GM18951 (cell line): ENCODE measurements at regions not wholly inside any gene's neighbourhood (a gene's known extent, or its start where the extent isn't known, plus 50 kb on each side); places are given as distances from the start of the nearest gene placed in this dataset.

ENCODE experiments used
- POLR2A ChIP-seq: IDR thresholded peaks from 4 replicates; pipeline ENCODE4 v1.6.1; 2011; ENCODE audit warnings: mild to moderate bottlenecking; ENCODE audit not compliant: insufficient read length, insufficient read depth; ENCODE audit errors: extremely low read depth
- in situ Hi-C: fragments of 300-500 bp; cut with MboI; formaldehyde crosslinking; loops from one replicate; pipeline ENCODE4 v1.12.0; 2022; ENCODE audit warnings: low sequenced_read_pairs, mixed read lengths, inconsistent platforms; ENCODE audit not compliant: unreplicated experiment

DNA sequence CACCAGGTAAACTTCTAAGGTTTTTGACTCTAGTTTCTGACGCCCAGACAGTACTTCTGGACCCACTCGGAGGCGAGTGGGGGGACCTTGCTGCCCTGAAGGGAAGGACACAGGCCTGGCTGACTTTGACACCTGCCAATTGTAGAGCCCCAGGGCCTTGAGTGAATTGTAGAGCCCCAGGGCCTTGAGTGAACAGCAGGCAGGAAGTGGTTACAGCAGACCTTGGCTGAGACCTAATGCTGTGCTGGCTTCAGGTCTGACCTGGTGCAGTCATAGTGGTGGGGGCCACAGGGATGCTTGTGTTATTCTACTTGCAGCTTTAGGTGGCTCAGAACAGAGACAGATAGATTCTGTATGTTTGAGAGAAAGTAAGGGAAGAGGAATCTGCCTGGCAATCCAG is 344.3 kb downstream of the DUSP10 start:
- in situ Hi-C loops: no loop called here
- TF ChIP-seq POLR2A: no peak

- no peak for TF ChIP-seq POLR2A
- in situ Hi-C loops: no loop called here
These were observed 336.7 kb downstream of the DUSP10 start for GRCh38 chr1:221405146-221405545.

GRCh38 chr1:221408117-221408803 is 333.6 kb downstream of the DUSP10 start:
- in situ Hi-C loops: no loop called here

DNA sequence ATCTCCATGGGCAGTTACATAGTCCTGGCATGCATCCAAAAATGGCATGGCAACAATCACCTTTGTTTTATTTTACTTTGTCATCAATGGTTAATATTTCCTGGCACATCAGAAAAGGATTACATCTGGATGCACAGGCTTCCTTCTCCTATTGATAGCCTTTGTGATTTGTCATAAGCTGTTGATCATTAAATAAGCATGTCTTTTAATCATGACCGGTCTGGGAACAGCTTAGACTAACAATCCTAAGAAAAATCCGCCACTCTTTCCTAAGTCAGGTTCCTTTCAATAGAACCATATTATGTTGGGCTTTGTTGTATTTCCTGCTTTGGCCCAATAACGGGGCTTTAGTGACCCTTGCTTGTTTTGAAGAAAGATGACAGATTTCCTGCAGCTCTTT is 330.6 kb downstream of the DUSP10 start:
- in situ Hi-C loops: no loop called here
- TF ChIP-seq POLR2A: no peak

More at GRCh38 chr1:221408117-221408803, 333.6 kb downstream of the DUSP10 start:
- TF ChIP-seq POLR2A: no peak

DNA sequence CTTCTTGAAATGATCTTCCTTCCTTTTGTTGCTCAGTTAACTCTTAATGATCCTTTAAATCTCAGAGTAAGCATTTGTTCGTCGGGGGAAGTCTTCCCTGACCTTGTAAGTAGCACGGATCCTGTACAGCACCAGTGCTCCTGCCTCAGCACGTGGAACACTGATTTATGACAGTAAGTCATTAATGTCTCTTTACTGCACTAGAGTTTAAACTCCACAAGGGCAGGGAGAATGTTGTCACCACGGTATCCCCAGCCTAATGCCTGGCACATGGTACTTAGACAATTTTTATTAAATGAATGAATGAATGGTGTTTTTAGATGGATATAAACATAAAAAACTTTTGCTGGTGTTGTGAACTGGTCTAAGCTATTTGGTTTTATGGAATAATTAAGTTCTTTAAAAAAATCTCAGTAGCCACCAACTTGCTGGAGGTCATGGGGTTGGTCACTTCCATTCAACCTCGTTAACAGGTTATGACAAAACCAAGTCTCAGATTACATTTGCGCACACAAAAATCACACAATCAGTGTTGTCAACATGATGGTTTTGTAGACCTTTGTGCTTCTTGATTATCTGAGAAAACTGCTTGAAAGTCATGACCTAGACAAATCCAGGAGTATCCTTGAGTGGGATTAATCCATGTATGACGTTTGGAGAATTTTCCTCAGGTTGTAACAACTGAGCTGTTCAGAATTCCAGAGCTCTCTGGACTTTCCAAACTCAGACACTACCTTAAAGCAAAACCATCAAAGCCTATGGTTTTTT is 326.9 kb downstream of the DUSP10 start:
- in situ Hi-C loops: no loop called here
- TF ChIP-seq POLR2A: no peak

- in situ Hi-C loops: no loop called here
- TF ChIP-seq POLR2A: no peak
These were observed 326.2 kb downstream of the DUSP10 start for GRCh38 chr1:221415651-221416050.

DNA sequence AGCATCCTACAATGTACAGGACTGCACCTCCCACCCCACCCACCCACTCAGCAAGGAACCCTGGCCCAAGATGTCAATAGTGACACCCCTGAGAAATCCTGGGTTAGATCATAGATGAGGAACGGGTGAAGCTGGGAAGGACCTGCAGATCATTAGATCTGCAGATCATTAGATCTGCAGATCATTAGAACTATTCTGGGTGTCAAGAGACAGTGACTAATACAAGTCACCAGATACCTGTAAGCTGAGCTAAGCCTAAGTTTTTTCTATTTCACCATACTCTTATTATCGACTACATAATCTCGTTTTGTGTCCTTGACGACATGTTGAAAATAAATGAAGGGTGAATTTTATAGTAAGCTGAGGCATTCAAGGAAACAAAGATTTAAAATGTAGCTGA is 325.7 kb downstream of the DUSP10 start:
- in situ Hi-C loops: no loop called here
- TF ChIP-seq POLR2A: no peak

DNA sequence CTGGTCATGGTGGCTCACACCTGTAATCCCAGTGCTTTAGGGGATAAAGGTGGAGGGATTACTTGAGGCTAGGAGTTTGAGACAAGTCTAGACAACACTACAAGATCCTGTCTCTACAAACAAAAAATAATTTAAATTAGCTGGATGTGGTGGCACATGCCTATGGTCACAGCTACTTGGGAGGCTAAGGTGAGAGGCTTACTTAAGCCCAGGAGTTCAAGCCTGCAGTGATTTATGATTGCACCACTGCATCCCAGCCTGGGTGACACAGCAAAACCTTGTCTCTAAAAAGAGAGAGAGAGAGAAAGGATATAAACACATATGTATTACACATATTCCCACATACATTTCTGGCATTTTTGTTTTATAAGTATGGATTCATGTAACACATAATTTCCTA is 325.2 kb downstream of the DUSP10 start:
- no peak for TF ChIP-seq POLR2A
- in situ Hi-C loops: no loop called here

- no peak for TF ChIP-seq POLR2A
- in situ Hi-C loops: no loop called here
These were observed 323.5 kb downstream of the DUSP10 start for GRCh38 chr1:221418346-221418745.

DNA sequence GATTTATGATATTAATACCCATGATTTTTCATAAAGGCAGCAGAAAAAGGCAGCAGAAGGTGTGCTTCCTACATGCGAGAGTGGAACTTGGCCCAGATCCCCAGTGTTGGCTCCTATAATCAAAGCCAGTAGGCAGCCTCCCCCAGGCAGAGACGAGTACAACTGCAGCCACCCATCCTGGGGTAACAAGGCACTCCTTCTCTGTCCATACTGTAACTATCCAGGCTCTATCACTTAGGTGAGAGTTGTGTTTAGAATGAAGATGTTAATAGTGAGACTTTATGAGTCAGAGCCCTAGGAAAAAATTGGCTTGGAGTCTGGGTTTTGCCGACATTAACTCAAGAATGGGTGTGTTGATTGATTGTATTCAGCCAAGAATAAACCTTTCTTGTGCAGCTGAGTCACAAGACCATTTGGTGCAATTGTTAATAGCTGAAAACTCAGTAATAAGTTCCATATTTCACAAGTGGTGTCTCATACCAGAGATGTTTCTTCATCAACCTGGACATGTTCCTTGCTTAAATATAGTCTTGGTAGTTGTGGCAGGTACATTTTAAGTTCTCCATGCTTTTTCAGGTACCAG is 322.3 kb downstream of the DUSP10 start:
- in situ Hi-C loops: no loop called here
- no peak for TF ChIP-seq POLR2A

GRCh38 chr1:221429264-221429663 is 312.6 kb downstream of the DUSP10 start:
- in situ Hi-C loops: no loop called here
- no peak for TF ChIP-seq POLR2A

DNA sequence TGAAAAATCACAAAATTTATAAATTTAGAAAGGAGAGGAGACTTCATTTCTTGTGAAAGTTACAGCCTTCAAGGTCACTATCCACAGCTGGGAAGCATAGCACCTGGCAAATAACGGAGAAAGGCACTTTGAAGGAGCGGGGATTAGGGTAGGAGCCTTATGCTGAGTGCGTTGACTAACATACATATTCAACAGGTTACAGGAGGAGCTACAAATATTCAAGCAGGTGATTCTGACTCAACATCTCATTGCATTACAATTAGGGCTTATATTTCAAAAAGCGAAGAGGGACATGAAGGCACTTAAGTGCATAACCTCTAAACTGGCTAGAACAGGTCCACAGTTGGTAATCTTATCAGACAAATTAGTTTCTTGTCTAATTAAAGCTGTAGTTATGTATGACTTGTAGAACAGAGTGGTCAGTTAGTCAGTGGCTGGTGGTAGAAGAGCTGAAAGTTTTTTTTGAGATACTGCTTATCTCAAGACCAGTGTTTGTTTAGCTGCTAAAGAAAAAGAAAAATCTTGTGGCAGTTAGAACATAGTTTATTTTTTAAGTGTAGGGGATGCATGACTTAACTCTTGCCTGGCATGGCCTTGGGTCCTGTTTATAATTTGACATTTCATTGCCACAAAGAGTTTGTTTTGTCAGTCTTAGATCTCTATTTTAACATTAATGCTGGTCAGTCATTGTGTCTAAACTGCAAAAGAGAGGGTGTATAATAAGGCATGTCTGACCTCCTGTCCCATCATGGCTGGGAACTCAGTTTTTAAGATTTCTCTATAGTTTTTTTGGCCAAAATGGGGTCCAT is 311.5 kb downstream of the DUSP10 start:
- TF ChIP-seq POLR2A: no peak
- in situ Hi-C loops: no loop called here

- in situ Hi-C loops: no loop called here
- TF ChIP-seq POLR2A: no peak
These were observed 310.7 kb downstream of the DUSP10 start for GRCh38 chr1:221431068-221431651.

DNA sequence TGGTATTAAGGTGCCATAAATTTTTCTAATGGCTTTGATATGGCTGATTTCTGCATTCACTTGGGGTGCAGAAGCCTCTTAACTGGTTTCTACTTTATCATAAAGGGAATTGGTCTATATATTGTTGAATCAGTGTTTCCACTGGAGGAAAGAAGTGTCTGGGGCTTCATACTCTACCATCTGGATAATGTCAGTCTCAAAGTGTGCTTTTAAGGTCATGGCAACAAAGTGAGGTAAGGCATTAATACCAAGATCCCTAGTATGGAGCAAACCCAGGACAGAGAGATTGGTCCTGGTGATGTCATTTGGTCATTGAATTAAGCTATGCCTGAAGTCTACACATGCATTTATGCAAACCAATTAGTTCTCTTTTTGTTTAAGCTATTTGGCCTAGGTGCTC is 309.9 kb downstream of the DUSP10 start:
- no peak for TF ChIP-seq POLR2A
- in situ Hi-C loops: no loop called here
